ENCODE measurements at regions not wholly inside any gene's neighbourhood (a gene's known extent, or its start where the extent isn't known, plus 50 kb on each side); places are given as distances from the start of the nearest gene placed in this dataset.

DNA sequence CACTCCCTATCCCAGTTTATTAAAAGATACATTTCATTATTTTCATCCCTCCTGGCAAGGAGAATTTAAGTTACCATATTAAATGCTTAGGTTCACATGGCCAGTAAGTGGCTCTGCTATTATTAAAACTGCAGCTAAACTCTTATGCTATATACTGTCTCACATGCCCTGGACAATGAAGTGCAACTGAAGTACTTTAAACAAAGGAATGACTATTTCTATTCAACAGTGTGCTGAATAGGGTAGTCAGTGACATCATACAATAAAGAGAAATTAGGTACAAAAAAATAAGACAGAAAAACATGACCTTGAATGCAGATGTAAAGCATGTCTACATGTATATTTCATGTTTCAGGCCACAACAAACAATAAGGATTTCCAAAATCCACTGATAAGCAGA lies 282.6 kb upstream of the SMC2 start:
- no TSS peak for BruUV-seq (replicated peaks)
- intact Hi-C loops (cut with micrococcal nuclease; ENCODE audit: unreplicated experiment) (no loop called here), in situ Hi-C loops (cut with HindIII; ENCODE audit: extremely low pct_ligation_motif_present, low pct_unique_long_range_greater_than_20kb) (no loop called here)
- no peak for TF ChIP-seq ZNF510 (CRISPR knock-in tag; IDR thresholded peaks at IDR 0.05; ENCODE audit: low read depth)
- TF ChIP-seq ZNF451 (CRISPR knock-in tag; IDR thresholded peaks at IDR 0.05) = no peak
- TF ChIP-seq ZBTB3 (CRISPR knock-in tag; IDR thresholded peaks at IDR 0.05; ENCODE audit: borderline replicate concordance, low read depth) = no peak
- no peak for TF ChIP-seq ZBTB7A (CRISPR knock-in tag; IDR thresholded peaks at IDR 0.05)
- no peak for TF ChIP-seq ZNF556 (CRISPR knock-in tag; IDR thresholded peaks at IDR 0.05; ENCODE audit: borderline replicate concordance)
- TF ChIP-seq SIN3B (IDR thresholded peaks at IDR 0.05; ENCODE audit: low read length) = no peak
- no peak for TF ChIP-seq GLI4 (CRISPR knock-in tag; IDR thresholded peaks at IDR 0.05; ENCODE audit: borderline replicate concordance)
- TF ChIP-seq SRY (CRISPR knock-in tag; IDR thresholded peaks at IDR 0.05) = no peak
- no peak for TF ChIP-seq ARNT (IDR thresholded peaks at IDR 0.05)
- no peak for TF ChIP-seq ZNF782 (CRISPR knock-in tag; IDR thresholded peaks at IDR 0.05; ENCODE audit: borderline replicate concordance)
- Histone ChIP-seq H3K9ac (ENCODE audit: insufficient read depth, low read depth, low read length) (no peak overlapping the region), H2AFZ (ENCODE audit: low read length) (no peak overlapping the region), H3K4me1 (ENCODE audit: insufficient read depth, low read length) (no peaks in the 10 kb centered on the region), H3K79me2 (ENCODE audit: insufficient read depth, low read length) (no peaks in the 10 kb centered on the region), H3K4me3 (replicated peaks in 1 of 3; ENCODE audit: insufficient read depth in 1 of 3, low read depth in 2 of 3, low read length in 3 of 3) (no peak overlapping the region), H3K9me3 (ENCODE audit: low read length) (no peaks in the 10 kb centered on the region), H3K27me3 (ENCODE audit: control insufficient read depth in 1 of 2, insufficient read depth in 2 of 2, low read length in 2 of 2) (no peaks in the 10 kb centered on the region), H3K27ac (ENCODE audit: extremely low read length, insufficient read depth, low read length) (no peak overlapping the region), H3K36me3 (replicated peaks in 1 of 2; ENCODE audit: control insufficient read depth in 1 of 2, insufficient read depth in 2 of 2, low read length in 2 of 2) (no peaks in the 10 kb centered on the region), H3K4me2 (ENCODE audit: low read depth, low read length) (no peak overlapping the region), H4K20me1 (ENCODE audit: insufficient read depth, low read length) (no peaks in the 10 kb centered on the region)
- no peak for DNase-seq (ENCODE audit: low spot score)
- FAIRE-seq = no peak
- CTCF ChIA-PET (ENCODE audit: low intra/inter-chr PET ratio, low total read pairs) = no interaction called here
- ATAC-seq = no peak
- POLR2A ChIA-PET = no interaction called here

GRCh38 chr9:103816146-103816545 lies 278.0 kb upstream of the SMC2 start:
- H3K4me3 ChIP-seq (replicated peaks in 1 of 3; ENCODE audit: insufficient read depth in 1 of 3, low read depth in 2 of 3, low read length in 3 of 3) = no peak overlapping the region
- ChIA-PET CTCF (ENCODE audit: low intra/inter-chr PET ratio, low total read pairs) (no interaction called here), POLR2A (no interaction called here)
- no peaks in the 10 kb centered on the region for H3K9me3 ChIP-seq (ENCODE audit: low read length)
- H3K4me2 ChIP-seq (ENCODE audit: low read depth, low read length) = no peak overlapping the region
- WGBS (ENCODE audit: low lambda C conversion rate) = 3% methylated on average over 4 of the region's 4 CpGs
- in situ Hi-C loops (cut with HindIII; ENCODE audit: extremely low pct_ligation_motif_present, low pct_unique_long_range_greater_than_20kb) (no loop called here), intact Hi-C loops (cut with micrococcal nuclease; ENCODE audit: unreplicated experiment) (no loop called here)
- no peaks in the 10 kb centered on the region for H3K4me1 ChIP-seq (ENCODE audit: insufficient read depth, low read length)
- no peaks in the 10 kb centered on the region for H3K36me3 ChIP-seq (replicated peaks in 1 of 2; ENCODE audit: control insufficient read depth in 1 of 2, insufficient read depth in 2 of 2, low read length in 2 of 2)
- BruUV-seq (replicated peaks) = no TSS peak
- no peak overlapping the region for H3K9ac ChIP-seq (ENCODE audit: insufficient read depth, low read depth, low read length)
- no peaks in the 10 kb centered on the region for H3K79me2 ChIP-seq (ENCODE audit: insufficient read depth, low read length)
- no peak for FAIRE-seq
- no peak overlapping the region for H2AFZ ChIP-seq (ENCODE audit: low read length)
- ATAC-seq = no peak
- H3K27ac ChIP-seq (ENCODE audit: extremely low read length, insufficient read depth, low read length) = no peak overlapping the region
- H4K20me1 ChIP-seq (ENCODE audit: insufficient read depth, low read length) = no peaks in the 10 kb centered on the region
- no peak for DNase-seq (ENCODE audit: low spot score)
- no peaks in the 10 kb centered on the region for H3K27me3 ChIP-seq (ENCODE audit: control insufficient read depth in 1 of 2, insufficient read depth in 2 of 2, low read length in 2 of 2)
- TF ChIP-seq ZFP36 (IDR thresholded peaks at IDR 0.05; ENCODE audit: borderline replicate concordance, low read depth, low read length, partially characterized antibody) (no peak), CHD4 (IDR thresholded peaks at IDR 0.05; ENCODE audit: borderline replicate concordance, low read length) (no peak), REPIN1 (CRISPR knock-in tag; IDR thresholded peaks at IDR 0.05; ENCODE audit: borderline replicate concordance, low read depth) (no peak), PAF1 (CRISPR knock-in tag; IDR thresholded peaks at IDR 0.05) (no peak), ZNF510 (CRISPR knock-in tag; IDR thresholded peaks at IDR 0.05; ENCODE audit: low read depth) (no peak), XRCC5 (optimal IDR thresholded peaks at IDR 0.05; ENCODE audit: low read length) (no peak)
- TF ChIP-seq, protein P1, sequence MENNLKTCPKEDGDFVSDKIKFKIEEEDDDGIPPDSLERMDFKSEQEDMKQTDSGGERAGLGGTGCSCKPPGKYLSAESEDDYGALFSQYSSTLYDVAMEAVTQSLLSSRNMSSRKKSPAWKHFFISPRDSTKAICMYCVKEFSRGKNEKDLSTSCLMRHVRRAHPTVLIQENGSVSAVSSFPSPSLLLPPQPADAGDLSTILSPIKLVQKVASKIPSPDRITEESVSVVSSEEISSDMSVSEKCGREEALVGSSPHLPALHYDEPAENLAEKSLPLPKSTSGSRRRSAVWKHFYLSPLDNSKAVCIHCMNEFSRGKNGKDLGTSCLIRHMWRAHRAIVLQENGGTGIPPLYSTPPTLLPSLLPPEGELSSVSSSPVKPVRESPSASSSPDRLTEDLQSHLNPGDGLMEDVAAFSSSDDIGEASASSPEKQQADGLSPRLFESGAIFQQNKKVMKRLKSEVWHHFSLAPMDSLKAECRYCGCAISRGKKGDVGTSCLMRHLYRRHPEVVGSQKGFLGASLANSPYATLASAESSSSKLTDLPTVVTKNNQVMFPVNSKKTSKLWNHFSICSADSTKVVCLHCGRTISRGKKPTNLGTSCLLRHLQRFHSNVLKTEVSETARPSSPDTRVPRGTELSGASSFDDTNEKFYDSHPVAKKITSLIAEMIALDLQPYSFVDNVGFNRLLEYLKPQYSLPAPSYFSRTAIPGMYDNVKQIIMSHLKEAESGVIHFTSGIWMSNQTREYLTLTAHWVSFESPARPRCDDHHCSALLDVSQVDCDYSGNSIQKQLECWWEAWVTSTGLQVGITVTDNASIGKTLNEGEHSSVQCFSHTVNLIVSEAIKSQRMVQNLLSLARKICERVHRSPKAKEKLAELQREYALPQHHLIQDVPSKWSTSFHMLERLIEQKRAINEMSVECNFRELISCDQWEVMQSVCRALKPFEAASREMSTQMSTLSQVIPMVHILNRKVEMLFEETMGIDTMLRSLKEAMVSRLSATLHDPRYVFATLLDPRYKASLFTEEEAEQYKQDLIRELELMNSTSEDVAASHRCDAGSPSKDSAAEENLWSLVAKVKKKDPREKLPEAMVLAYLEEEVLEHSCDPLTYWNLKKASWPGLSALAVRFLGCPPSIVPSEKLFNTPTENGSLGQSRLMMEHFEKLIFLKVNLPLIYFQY (CRISPR knock-in tag; IDR thresholded peaks at IDR 0.05; ENCODE audit: borderline replicate concordance) = no peak
- TF ChIP-seq, protein P2, sequence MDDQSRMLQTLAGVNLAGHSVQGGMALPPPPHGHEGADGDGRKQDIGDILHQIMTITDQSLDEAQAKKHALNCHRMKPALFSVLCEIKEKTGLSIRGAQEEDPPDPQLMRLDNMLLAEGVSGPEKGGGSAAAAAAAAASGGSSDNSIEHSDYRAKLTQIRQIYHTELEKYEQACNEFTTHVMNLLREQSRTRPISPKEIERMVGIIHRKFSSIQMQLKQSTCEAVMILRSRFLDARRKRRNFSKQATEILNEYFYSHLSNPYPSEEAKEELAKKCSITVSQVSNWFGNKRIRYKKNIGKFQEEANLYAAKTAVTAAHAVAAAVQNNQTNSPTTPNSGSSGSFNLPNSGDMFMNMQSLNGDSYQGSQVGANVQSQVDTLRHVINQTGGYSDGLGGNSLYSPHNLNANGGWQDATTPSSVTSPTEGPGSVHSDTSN (CRISPR knock-in tag; IDR thresholded peaks at IDR 0.05; ENCODE audit: borderline replicate concordance) = no peak
